Epithelial cell of esophagus (primary cell): ENCODE measurements at regions not wholly inside any gene's neighbourhood (a gene's known extent, or its start where the extent isn't known, plus 50 kb on each side); places are given as distances from the start of the nearest gene placed in this dataset.

ENCODE experiments used
- DNase-seq: peaks from one replicate; pipeline ENCODE4 v3.0.0; 2010; ENCODE audit warnings: low read depth
- H3K4me3 ChIP-seq: 2 replicates; pipeline ENCODE4 v1.5.1; 2011; ENCODE audit warnings: mild to moderate bottlenecking, low read length, control low read depth
- CTCF ChIP-seq: IDR thresholded peaks from 2 replicates; pipeline ENCODE4 v1.5.1; 2011; ENCODE audit warnings: low read depth, mild to moderate bottlenecking, low read length, control low read depth, inconsistent platforms; ENCODE audit not compliant: insufficient read depth; ENCODE audit errors: missing control alignments

DNA sequence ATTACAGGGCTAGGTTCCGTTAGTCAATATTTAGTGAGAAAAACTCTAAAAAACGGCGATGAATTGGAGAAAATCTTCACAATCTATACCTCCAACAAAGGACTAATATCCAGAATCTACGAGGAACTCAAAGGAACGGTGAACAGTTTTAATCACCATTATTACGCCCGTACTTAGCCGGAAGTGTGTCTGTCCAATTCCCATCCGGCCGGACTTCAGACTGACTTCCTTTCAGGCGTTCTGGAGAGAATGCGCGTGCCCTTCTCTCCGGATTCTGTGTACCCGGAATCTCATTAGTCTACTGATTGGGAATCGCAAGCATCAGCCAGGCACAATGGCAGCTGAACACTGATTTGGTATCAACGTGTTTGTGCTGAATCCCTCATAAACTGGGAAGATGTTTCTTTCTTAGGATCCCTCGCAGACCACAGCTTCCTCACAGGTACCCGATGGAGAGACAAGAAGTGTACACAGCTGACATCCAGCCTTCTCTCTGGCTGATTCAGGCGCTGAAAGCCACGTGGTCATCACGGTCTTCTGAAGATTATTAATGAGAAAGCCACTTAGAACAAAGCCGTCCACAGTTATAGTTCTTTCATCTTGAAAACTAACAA is 239.9 kb downstream of the ZNF516 start:
- no peak overlapping the region for H3K4me3 ChIP-seq
- TF ChIP-seq CTCF, result no peak
- DNase-seq, result no peak

DNA sequence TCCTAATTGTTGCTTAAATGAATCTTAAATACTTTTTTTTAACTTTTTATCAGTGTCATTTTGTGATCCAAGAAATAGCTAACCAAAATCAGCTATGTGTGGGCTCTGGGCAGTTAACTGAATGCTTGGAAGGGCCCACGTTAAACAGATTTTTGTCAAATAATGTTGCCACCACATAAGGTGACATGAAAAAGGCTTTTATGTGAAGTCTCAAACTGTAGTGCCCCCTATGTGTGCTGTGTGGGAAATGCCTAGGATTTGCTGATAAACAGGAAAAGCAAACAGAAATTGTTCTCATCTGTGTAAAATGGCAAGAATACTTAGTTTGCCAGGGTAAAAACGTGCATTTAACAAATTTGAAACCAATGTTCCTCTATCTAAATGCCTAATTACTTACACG is 242.2 kb downstream of the ZNF516 start:
- no peak overlapping the region for H3K4me3 ChIP-seq
- DNase-seq, result peak; percentile 19
- TF ChIP-seq CTCF, result peak; percentile 46

DNA sequence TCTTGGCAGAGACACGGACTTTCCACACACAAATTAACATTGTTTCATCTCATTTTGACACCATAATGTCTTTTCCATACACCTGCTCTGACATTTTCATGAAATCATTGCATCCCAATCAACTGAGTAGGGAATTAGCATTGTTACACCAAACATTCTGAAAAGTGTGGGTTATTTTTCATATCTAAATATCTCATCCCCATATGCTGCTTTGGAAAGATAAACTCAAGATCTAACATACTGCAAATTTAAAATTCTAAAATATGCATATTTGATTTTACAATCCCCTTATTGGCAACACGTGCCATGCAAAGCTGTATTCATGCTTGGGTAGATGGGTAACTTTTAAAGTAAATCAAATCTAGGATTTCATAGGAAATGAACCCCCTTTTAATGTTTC is 242.9 kb downstream of the ZNF516 start:
- no peak for DNase-seq
- no peak overlapping the region for H3K4me3 ChIP-seq
- TF ChIP-seq CTCF, result no peak

DNA sequence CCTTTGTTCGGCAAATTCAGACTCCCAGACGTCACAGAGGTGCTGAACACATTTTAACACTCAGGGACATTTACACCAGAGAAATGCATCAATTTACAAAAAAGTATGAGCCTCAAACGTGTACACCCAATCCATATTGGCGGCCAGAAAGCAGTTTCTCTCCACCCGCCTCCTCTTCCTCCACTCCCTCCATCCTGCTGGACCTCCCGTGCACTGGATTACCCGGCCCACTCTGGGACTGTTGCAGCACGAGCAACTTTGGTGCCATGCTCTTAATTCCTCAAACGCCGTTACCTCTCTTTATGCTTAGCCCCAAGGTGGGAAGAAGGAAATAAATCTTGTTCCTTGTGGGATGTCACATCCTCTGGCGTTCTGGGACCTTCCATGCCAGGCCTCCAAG is 243.4 kb downstream of the ZNF516 start:
- no peak for DNase-seq
- H3K4me3 ChIP-seq, result no peak overlapping the region
- no peak for TF ChIP-seq CTCF

DNA sequence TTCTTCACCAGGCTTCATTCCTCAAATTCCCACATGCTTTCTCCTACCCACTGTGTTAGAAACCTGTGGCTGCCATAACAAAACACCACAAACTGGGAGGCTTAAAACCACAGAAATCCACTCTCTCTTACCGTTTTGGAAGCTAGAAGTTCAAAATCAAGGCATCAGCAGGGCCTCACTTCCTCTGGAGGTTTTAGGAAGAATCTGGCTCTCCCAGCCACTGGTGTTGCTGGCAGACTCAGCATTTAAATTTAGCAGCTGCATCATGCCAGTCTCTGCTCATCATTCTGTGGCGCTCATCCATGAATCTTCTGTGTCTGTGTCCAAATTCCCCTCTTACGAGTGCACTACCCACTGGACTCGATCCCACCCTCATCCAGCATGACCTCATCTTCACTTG is 248.5 kb downstream of the ZNF516 start:
- TF ChIP-seq CTCF, result no peak
- H3K4me3 ChIP-seq, result no peak overlapping the region
- DNase-seq, result no peak

DNA sequence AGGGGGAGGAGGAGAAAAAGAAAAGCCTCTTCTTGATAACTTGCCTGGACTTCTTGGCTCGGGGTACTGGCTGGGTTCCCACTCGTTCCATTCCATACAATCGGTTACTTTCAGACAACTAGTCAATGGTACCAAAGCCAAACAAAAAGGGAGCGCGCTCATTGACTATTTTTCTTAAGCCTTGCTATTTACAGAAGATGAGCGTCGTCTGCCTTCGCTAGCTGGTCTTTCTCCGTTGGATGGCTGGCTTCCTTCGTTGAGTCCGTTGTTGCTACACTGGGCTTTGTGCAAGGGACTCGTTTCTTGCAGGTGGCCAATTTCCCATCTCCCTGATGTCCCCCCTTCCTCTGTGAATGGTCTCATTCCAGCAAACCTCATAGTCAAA is 260.4 kb downstream of the ZNF516 start:
- DNase-seq, result no peak
- TF ChIP-seq CTCF, result no peak
- no peak overlapping the region for H3K4me3 ChIP-seq
